SKM-1 (cell line): ENCODE measurements at regions not wholly inside any gene's neighbourhood (a gene's known extent, or its start where the extent isn't known, plus 50 kb on each side); places are given as distances from the start of the nearest gene placed in this dataset.
"Not testable (repeated sequence)": the region's sequence is repeated elsewhere in the genome, so short reads cannot be mapped to it uniquely, and the experiment has no call there.

Experiments used
- DNase-seq: peaks from one replicate; lab custom pipeline; 2025; ENCODE audit not compliant: unreplicated experiment; lab: John Stamatoyannopoulos, UW

DNA sequence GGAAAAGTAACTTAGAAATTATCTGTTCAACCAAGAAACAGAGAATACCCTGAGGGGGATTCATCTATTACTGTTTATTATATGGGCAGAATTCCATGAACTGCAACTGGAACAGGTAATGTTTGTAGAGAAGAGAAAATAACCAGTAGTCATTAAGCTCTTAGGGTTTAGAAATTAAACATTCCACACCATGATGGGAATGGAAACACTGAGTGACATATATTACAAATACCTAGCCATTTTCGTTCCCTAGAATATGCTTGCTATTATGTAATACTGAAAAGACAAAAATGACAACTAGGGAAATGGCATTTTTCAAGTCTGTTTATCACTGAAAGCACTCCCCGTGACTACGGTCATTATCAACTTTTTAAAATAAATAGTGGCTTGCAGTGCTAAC, 1007.4 kb downstream of the GATA3 start:
- DNase-seq, result no peak

GRCh38 chr10:9066152-9066551, 1011.7 kb downstream of the GATA3 start:
- DNase-seq, result no peak

- no peak for DNase-seq
These were observed 1013.5 kb downstream of the GATA3 start for GRCh38 chr10:9068003-9068402.

DNA sequence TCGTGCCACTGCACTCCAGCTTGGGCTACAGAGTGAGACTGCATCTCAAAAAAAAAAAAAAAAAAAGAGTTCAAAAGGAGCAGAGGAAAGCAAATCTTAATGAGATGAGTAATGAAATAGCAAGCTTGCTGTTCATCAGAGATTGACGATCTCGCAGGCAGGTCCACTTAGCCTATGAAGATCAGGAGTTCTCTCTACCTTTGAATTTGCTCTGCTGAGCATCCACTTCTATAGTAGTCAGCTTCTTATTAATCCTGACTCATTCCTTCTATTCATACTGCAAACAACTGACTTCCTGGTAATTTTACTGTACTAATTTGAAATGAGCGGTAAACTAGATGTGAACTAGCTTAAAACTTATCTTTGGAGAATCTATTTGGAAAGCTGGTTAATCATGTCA, 1014.6 kb downstream of the GATA3 start:
- no peak for DNase-seq

- DNase-seq, result no peak
These were observed 1020.9 kb downstream of the GATA3 start for GRCh38 chr10:9075420-9075819.

GRCh38 chr10:9076066-9076465, 1021.6 kb downstream of the GATA3 start:
- DNase-seq, result no peak

GRCh38 chr10:9081253-9081652, 1026.8 kb downstream of the GATA3 start:
- DNase-seq, result no peak

DNA sequence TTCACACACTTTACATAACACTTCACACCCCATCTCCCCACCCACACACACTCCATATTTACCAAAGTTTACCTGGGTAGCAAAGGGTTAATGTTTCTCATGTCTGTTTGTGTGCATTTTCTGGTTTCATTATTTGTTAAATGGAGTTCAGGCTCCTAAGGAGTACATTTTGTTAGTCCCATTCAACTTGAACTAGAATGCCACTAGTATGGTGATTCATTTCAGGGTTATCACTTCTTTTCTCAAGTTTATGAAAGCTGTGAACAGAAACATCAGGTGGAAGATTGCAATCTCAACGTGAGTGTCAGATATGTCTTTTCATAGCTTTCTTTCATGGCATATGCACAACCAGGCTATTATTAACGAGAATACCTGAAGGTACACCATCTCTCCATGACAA, 1027.5 kb downstream of the GATA3 start:
- no peak for DNase-seq

DNA sequence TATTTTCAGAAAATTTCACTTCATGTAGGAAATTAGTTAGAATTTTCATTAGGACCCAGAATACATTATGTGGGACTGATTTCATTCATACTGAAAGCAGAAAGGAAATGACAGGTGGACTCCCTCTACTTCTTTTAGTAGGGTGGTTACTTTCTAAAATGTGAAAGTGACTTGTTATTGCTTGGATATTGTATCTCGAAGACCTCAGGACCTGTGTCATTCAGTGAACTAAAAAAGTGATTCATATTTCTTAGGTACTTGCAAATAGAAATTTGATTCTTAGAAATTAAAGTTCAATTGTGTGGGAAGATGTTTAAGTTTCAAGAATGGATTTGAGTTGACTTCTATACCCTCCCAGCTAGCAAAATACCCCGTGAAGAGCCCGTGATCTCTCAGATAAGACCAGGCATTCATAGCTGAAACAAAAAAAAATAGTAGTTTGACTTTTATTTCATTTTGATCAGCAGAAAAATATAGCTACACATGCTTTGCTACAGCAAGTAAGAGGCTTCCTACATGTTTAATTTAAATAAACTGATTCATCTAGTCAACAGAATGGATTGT, 1037.1 kb downstream of the GATA3 start:
- no peak for DNase-seq

GRCh38 chr10:9096288-9096687, 1041.8 kb downstream of the GATA3 start:
- no peak for DNase-seq

DNA sequence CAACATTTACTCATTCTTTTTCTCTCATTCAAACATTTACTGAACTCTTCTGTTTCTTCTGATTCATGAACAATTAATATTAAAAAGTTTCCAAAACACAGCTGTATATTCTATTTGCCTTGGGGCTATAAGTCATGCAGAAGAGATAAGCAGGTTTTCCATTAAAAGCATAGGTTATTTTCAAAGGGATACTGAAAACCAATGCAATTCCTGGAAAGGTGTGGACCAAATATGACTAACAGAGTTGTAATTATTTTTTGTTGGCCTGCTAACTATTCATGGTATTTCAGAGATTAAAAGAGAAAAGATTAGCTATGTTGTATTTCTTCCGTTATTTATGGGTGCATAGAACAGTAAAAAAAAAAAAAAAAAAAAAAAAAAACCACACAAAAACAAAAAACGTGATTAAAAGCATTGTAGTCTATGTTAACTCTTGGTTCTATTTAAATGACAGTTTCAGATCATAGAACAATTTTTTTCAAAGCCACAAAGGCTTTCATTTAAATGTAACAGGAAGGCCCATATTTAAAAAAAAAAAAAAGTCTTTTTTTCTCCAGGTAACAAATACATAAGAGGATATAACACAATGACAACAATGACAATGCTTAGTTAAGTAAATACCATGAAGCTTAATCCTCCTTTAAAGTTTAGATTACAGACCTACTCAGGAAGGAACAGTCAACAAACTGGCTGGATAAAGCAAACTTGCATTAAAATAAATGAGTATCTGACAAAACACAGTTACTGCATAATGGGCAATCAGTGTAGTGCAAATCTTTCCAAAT, 1042.9 kb downstream of the GATA3 start:
- no peak for DNase-seq

DNA sequence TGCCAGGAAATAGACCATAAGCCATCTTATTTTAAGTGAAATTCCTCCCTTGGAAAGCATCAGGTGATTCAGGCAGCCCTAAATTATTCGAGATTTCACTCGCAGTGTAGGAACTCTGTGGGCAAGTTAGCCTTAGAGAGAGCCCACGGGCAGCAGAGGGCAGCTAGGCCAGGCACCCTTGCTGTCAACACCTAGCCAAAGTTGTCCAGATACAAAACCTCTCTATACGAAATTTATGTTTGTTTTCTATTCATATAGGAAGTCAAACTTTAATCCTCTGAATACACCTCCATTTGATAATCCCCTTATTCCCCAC, 1043.5 kb downstream of the GATA3 start:
- no peak for DNase-seq

GRCh38 chr10:9102026-9102425, 1047.5 kb downstream of the GATA3 start:
- DNase-seq, result no peak

- DNase-seq, result no peak
These were observed 1048.8 kb downstream of the GATA3 start for GRCh38 chr10:9103301-9103700.

GRCh38 chr10:9111976-9112375, 1057.5 kb downstream of the GATA3 start:
- DNase-seq, result no peak

GRCh38 chr10:9126728-9127127, 1072.2 kb downstream of the GATA3 start:
- DNase-seq, result no peak

GRCh38 chr10:9137368-9137767, 1082.9 kb downstream of the GATA3 start:
- DNase-seq, result no peak

DNA sequence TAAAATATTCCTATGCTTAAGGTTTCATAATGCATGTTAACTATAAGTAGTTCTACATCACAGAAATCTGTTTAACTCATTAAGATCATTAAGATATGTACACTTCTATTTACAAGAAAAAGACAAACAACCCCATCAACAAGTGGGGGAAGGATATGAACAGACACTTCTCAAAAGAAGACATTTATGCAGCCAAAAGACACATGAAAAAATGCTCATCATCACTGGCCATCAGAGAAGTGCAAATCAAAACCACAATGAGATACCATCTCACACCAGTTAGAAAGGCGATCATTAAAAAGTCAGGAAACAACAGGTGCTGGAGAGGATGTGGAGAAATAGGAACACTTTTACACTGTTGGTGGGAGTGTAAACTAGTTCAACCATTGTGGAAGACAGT, 1084.3 kb downstream of the GATA3 start:
- not testable (repeated sequence) for DNase-seq

DNA sequence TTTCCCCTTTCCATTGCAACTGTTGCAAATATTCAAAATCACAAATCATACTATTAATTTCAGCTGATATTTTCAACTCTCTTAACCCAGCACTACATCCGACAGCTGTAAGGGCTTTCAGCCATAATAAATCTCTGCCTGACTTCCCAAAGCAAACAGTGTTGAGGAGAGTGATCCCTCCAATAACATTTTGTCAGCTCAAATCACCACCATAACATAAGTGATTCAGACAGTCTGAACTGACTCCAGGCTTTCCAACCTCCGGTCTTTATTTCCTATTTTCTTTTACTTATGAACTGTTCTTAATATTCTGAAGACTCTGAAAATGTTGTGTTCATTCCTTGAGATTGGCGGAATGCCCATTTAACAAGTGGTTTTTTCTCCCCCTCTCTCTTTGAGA, 1085.9 kb downstream of the GATA3 start:
- no peak for DNase-seq

GRCh38 chr10:9147475-9147874, 1093.0 kb downstream of the GATA3 start:
- no peak for DNase-seq

GRCh38 chr10:9149134-9149533, 1094.6 kb downstream of the GATA3 start:
- DNase-seq, result no peak

GRCh38 chr10:9153057-9153456, 1098.6 kb downstream of the GATA3 start:
- DNase-seq, result not testable (repeated sequence)

DNA sequence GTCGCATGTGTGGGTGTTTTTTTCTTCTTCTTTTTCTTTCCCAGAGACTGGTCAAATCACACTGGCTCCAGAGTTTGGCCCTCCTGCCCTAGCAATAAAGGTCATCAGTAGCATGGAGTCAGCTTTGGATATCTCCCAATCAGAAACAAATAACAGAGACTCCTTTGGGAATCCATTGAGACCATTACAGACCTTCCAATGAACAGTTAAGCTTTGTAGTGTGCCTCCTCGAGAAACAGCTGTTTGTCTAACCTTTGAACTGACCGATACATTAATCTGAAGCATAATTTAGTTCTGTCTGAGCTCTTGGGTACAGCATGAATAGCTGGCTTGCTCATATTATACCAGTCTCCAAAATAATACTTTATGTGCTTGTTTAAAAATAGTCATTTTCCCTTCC, 1103.2 kb downstream of the GATA3 start:
- DNase-seq, result no peak
